H1 (cell line): ENCODE measurements at regions not wholly inside any gene's neighbourhood (a gene's known extent, or its start where the extent isn't known, plus 50 kb on each side); places are given as distances from the start of the nearest gene placed in this dataset.

Experiments used
- CTCF ChIA-PET: fragments of 300-600 bp; sonication (Branson Sonifier 250); formaldehyde crosslinking; loops from one replicate; lab custom pipeline; 2021; ENCODE audit not compliant: partially characterized antibody; lab: Charles Lee
- POLR2A ChIA-PET: fragments of 300-600 bp; sonication (Branson Sonifier 250); formaldehyde crosslinking; loops from one replicate; lab custom pipeline; 2021; ENCODE audit warnings: inconsistent platforms; ENCODE audit not compliant: partially characterized antibody; lab: Charles Lee
- DNase-seq, 2 experiments: peaks; one replicate each; pipeline versions ENCODE4 v3.0.0 to v3.0.0-alpha.2; 2010 to 2022; ENCODE audit warnings: low spot score in 2 of 2, low read depth in 1 of 2, mixed read lengths in 1 of 2
- FAIRE-seq: peaks from 2 replicates; lab custom pipeline; 2011; peaks lifted over from hg19 to GRCh38; lab: Jason Lieb, UNC
- H2AFZ ChIP-seq: 2 replicates; pipeline ENCODE4 v1.8.1; 2012; ENCODE audit warnings: low read length, inconsistent platforms
- H2AK5ac ChIP-seq: 2 replicates; pipeline ENCODE4 v1.6.1; 2013; ENCODE audit warnings: low read depth, low read length
- H2BK120ac ChIP-seq: replicated peaks from 2 replicates; pipeline ENCODE3; 2013; ENCODE audit warnings: low read depth, low read length, inconsistent platforms
- H2BK12ac ChIP-seq: 2 replicates; pipeline ENCODE4 v1.6.1; 2013; ENCODE audit warnings: low read depth, low read length
- H2BK15ac ChIP-seq: 2 replicates; pipeline ENCODE4 v1.6.1; 2013; ENCODE audit warnings: low read length
- H2BK20ac ChIP-seq: 2 replicates; pipeline ENCODE4 v1.6.1; 2013; ENCODE audit warnings: low read length
- H2BK5ac ChIP-seq: 2 replicates; pipeline ENCODE4 v1.6.1; 2013; ENCODE audit warnings: low read depth, low read length
- H3K14ac ChIP-seq: 2 replicates; pipeline ENCODE4 v1.6.1; 2013; ENCODE audit warnings: inconsistent platforms; ENCODE audit not compliant: insufficient read length
- H3K18ac ChIP-seq: 2 replicates; pipeline ENCODE4 v1.6.1; 2013; ENCODE audit warnings: low read length; ENCODE audit errors: extremely low read depth
- H3K23ac ChIP-seq: 2 replicates; pipeline ENCODE4 v1.6.1; 2013; ENCODE audit warnings: inconsistent platforms; ENCODE audit not compliant: insufficient read length
- H3K23me2 ChIP-seq: 2 replicates; pipeline ENCODE4 v1.6.1; 2013; ENCODE audit warnings: low read depth, low read length
- H3K27ac ChIP-seq: 2 replicates; pipeline ENCODE4 v1.6.1; 2011; ENCODE audit warnings: low read depth, low read length, inconsistent platforms
- H3K27me3 ChIP-seq, 4 experiments: replicated peaks in 1 of 4; 1 replicate in 1 of 4; 2 replicates in 3 of 4; pipeline versions ENCODE4 v1.6.1 to v1.8.1; 2011 to 2013; ENCODE audit warnings: low read length in 3 of 4, mild to moderate bottlenecking in 3 of 4, inconsistent platforms in 2 of 4, mixed read lengths in 2 of 4, moderate library complexity in 1 of 4; ENCODE audit not compliant: control insufficient read depth in 3 of 4, insufficient read depth in 3 of 4; ENCODE audit errors: extremely low read depth in 1 of 4
- H3K36me3 ChIP-seq, 4 experiments: 2 replicates each; pipeline versions ENCODE4 v1.6.1 to v1.8.1; 2011 to 2013; ENCODE audit warnings: mild to moderate bottlenecking in 4 of 4, low read length in 3 of 4, moderate library complexity in 2 of 4, control low read depth in 1 of 4, inconsistent platforms in 1 of 4; ENCODE audit not compliant: insufficient read depth in 4 of 4, control insufficient read depth in 2 of 4
- H3K4ac ChIP-seq: replicated peaks from 2 replicates; pipeline ENCODE3; 2013; ENCODE audit warnings: low read length, low read depth, mixed read lengths, inconsistent platforms; ENCODE audit not compliant: insufficient read length
- H3K4me1 ChIP-seq, 4 experiments: replicated peaks in 1 of 4; 1 replicate in 1 of 4; 2 replicates in 3 of 4; pipeline versions ENCODE4 v1.6.1 to v1.8.1; 2011 to 2013; ENCODE audit warnings: low read length in 3 of 4, inconsistent platforms in 2 of 4, mixed read lengths in 1 of 4; ENCODE audit not compliant: insufficient read depth in 4 of 4, control insufficient read depth in 3 of 4
- H3K4me2 ChIP-seq, 2 experiments: 2 replicates each; pipeline versions ENCODE4 v1.6.1 to v1.8.1; 2011 to 2013; ENCODE audit warnings: low read depth in 2 of 2, low read length in 2 of 2, control low read depth in 1 of 2, inconsistent platforms in 1 of 2, mild to moderate bottlenecking in 1 of 2; ENCODE audit not compliant: insufficient read depth in 1 of 2
- H3K4me3 ChIP-seq, 4 experiments: fragments of 200-600, 300-600 bp in 1 of 4; sonication (generic), shearing (Covaris generic), sonication (Bioruptor Twin) in 1 of 4; 2 replicates each; pipeline versions ENCODE4 v1.5.1 to v1.8.1; 2011 to 2016; ENCODE audit warnings: low read length in 4 of 4, low read depth in 3 of 4, control low read depth in 2 of 4, inconsistent platforms in 2 of 4, mild to moderate bottlenecking in 2 of 4, mixed read lengths in 1 of 4, moderate library complexity in 1 of 4; ENCODE audit not compliant: insufficient read depth in 2 of 4; ENCODE audit errors: extremely low read depth in 1 of 4
- H3K56ac ChIP-seq: replicated peaks from 2 replicates; pipeline ENCODE3; 2013; ENCODE audit warnings: low read depth, mild to moderate bottlenecking, mixed read lengths, low read length, inconsistent platforms; ENCODE audit not compliant: insufficient read length
- H3K79me1 ChIP-seq: 2 replicates; pipeline ENCODE4 v1.6.1; 2013; ENCODE audit warnings: low read depth, low read length, control low read depth
- H3K79me2 ChIP-seq, 2 experiments: 2 replicates each; pipeline versions ENCODE4 v1.6.1 to v1.8.1; 2012 to 2013; ENCODE audit warnings: low read length in 2 of 2, mild to moderate bottlenecking in 2 of 2, inconsistent platforms in 1 of 2; ENCODE audit not compliant: insufficient read depth in 2 of 2, control insufficient read depth in 1 of 2
- H3K9ac ChIP-seq, 4 experiments: replicated peaks in 1 of 4; 1 replicate in 1 of 4; 2 replicates in 3 of 4; pipeline versions ENCODE4 v1.6.1 to v1.8.1; 2011 to 2013; ENCODE audit warnings: low read depth in 3 of 4, low read length in 3 of 4, control low read depth in 2 of 4, mild to moderate bottlenecking in 2 of 4, moderate library complexity in 2 of 4, inconsistent platforms in 1 of 4; ENCODE audit errors: extremely low read depth in 1 of 4
- H3K9me3 ChIP-seq, 2 experiments: 2 replicates each; pipeline versions ENCODE4 v1.6.1 to v1.8.1; 2012 to 2013; ENCODE audit warnings: mild to moderate bottlenecking in 2 of 2, moderate library complexity in 2 of 2, control low read depth in 1 of 2, inconsistent platforms in 1 of 2, low read depth in 1 of 2, low read length in 1 of 2, mixed read lengths in 1 of 2; ENCODE audit not compliant: insufficient read depth in 2 of 2
- H4K20me1 ChIP-seq, 2 experiments: replicated peaks in 1 of 2; 2 replicates each; pipeline versions ENCODE3 to v1.8.1; 2011 to 2013; ENCODE audit warnings: inconsistent platforms in 2 of 2, low read length in 2 of 2, mild to moderate bottlenecking in 1 of 2; ENCODE audit not compliant: insufficient read depth in 2 of 2, control insufficient read depth in 1 of 2
- H4K5ac ChIP-seq: 2 replicates; pipeline ENCODE4 v1.6.1; 2013; ENCODE audit warnings: low read length, low read depth, mixed read lengths, inconsistent platforms; ENCODE audit not compliant: insufficient read length
- H4K8ac ChIP-seq: 2 replicates; pipeline ENCODE4 v1.8.0; 2013; ENCODE audit warnings: mild to moderate bottlenecking, moderate library complexity, low read length, inconsistent platforms; ENCODE audit not compliant: insufficient read depth; ENCODE audit errors: extremely low read depth
- H4K91ac ChIP-seq: replicated peaks from 2 replicates; pipeline ENCODE3; 2013; ENCODE audit warnings: low read length, mixed read lengths, inconsistent platforms; ENCODE audit not compliant: insufficient read length
- ASH2L ChIP-seq: fragments of 200-600, 300-600 bp; sonication (generic); IDR thresholded peaks from one replicate; pipeline ENCODE4 v1.7.1; 2017; ENCODE audit warnings: low read length
- ATF3 ChIP-seq: IDR thresholded peaks from 2 replicates; pipeline ENCODE4 v1.6.1; 2011; ENCODE audit warnings: low read depth, mild to moderate bottlenecking, low read length; ENCODE audit not compliant: insufficient read depth
- CBX8 ChIP-seq: fragments of 300-800, 300-1000 bp; sonication (generic); IDR thresholded peaks from 2 replicates; pipeline ENCODE4 v1.7.1; 2016; ENCODE audit warnings: low read depth, low read length, borderline replicate concordance
- CHD1 ChIP-seq: IDR thresholded peaks from 2 replicates; pipeline ENCODE4 v1.6.1; 2012; ENCODE audit warnings: low read depth, low read length, improper control_type of control experiment
- CREB1 ChIP-seq: IDR thresholded peaks from 2 replicates; pipeline ENCODE4 v1.6.1; 2012; ENCODE audit warnings: inconsistent platforms
- E2F6 ChIP-seq: IDR thresholded peaks from 2 replicates; pipeline ENCODE4 v1.6.1; 2012; ENCODE audit warnings: inconsistent platforms
- FOSL1 ChIP-seq: IDR thresholded peaks from 2 replicates; pipeline ENCODE4 v1.6.1; 2011; ENCODE audit warnings: mild to moderate bottlenecking, low read depth, low read length, moderate library complexity; ENCODE audit not compliant: insufficient read depth
- POLR2AphosphoS5 ChIP-seq: IDR thresholded peaks from 2 replicates; pipeline ENCODE4 v1.6.1; 2011; ENCODE audit warnings: low read depth, low read length
- SUZ12 ChIP-seq: fragments of 200-600 bp; sonication (generic); IDR thresholded peaks from 2 replicates; pipeline ENCODE4 v1.6.1; 2012; ENCODE audit warnings: mild to moderate bottlenecking, inconsistent platforms, low read length, moderate library complexity, mixed read lengths
- TBP ChIP-seq: IDR thresholded peaks from 2 replicates; pipeline ENCODE4 v1.6.1; 2011; ENCODE audit warnings: low read depth, low read length, improper control_type of control experiment
- ZNF274 ChIP-seq: IDR thresholded peaks from 2 replicates; pipeline ENCODE4 v1.7.0; 2012; ENCODE audit warnings: low read length, borderline replicate concordance; ENCODE audit errors: extremely low read depth
- WGBS, 2 experiments: shearing (Covaris generic) in 1 of 2; methylation state at CpG; one replicate each; pipeline versions ENCODE4 v1.1.6 to v1.1.7; 2013 to 2015; ENCODE audit warnings: low lambda C conversion rate in 2 of 2, mixed read lengths in 2 of 2, inconsistent platforms in 1 of 2, low coverage in 1 of 2, missing lambda C conversion rate in 1 of 2; ENCODE audit not compliant: insufficient replicate concordance in 2 of 2, insufficient coverage in 1 of 2, insufficient read length in 1 of 2; ENCODE audit errors: extremely low coverage in 1 of 2, missing lambda C conversion rate in 1 of 2; 5-methylcytosine and 5-hydroxymethylcytosine counted together
- TF ChIP-seq, protein P1 (sequence below): IDR thresholded peaks from 2 replicates; pipeline ENCODE4 v1.6.1; 2012; ENCODE audit warnings: inconsistent platforms

DNA sequence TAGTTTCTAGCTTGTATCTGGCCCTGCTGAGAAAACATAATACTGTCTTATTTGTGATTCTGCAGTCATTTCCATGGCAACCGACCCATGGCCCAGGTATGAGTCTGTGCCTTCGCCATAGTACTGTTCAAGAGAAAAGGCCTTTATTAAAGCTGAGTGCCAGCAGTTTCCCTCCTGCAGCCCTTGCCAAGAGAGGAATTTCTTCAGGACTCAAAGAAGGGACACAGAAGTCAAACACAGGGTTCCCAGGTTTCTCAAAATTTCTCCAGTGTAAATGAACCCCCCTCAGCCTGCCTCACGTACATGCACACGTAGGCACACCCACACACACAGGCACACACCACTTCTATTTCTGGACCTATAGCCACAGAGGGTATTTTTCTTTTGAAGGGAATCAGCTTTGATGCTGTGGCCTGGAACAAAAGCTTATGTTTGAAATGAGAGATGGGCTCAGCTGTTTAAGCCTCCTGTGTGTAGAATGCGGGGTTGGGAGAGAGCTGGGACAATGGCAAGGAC, 269.2 kb downstream of the PDCD6IP start:
- Histone ChIP-seq H3K4ac (no peak overlapping the region), H4K20me1 (no peaks in the 10 kb centered on the region), H3K9me3 (no peaks in the 10 kb centered on the region), H4K91ac (no peak overlapping the region), H2BK12ac (no peak overlapping the region), H3K18ac (no peak overlapping the region), H2BK120ac (no peak overlapping the region), H3K9ac (no peak overlapping the region), H2BK15ac (no peak overlapping the region), H4K8ac (no peak overlapping the region), H2BK20ac (no peak overlapping the region), H2AFZ (no peak overlapping the region), H3K56ac (no peak overlapping the region), H3K27ac (no peak overlapping the region), H3K79me2 (no peaks in the 10 kb centered on the region), H4K5ac (no peak overlapping the region), H3K23me2 (no peaks in the 10 kb centered on the region), H3K4me2 (no peak overlapping the region), H3K23ac (no peak overlapping the region), H3K79me1 (no peaks in the 10 kb centered on the region), H3K14ac (no peak overlapping the region), H3K4me1 (peaks cover 0 to 5% (median 3%) of the 10 kb centered on the region in 4 experiments; a peak in 3 of 7 replicates), H3K27me3 (no peaks in the 10 kb centered on the region), H3K4me3 (no peak overlapping the region), H2BK5ac (no peak overlapping the region), H2AK5ac (no peak overlapping the region), H3K36me3 (no peaks in the 10 kb centered on the region)
- DNase-seq (no peak), FAIRE-seq (no peak)
- WGBS, 2 experiments, result 68% methylated on average over 5 of the region's 5 CpGs; no CpG with 5 or more reads in 1 of the 2 experiments
- ChIA-PET CTCF (interaction anchor here (0.6 to 1.4 kb wide), 2 partner anchors 10 to 12 kb away, joined by 3 read pairs; no protein-coding TSS in a partner anchor), POLR2A (no interaction called here)
- TF ChIP-seq TBP (no peak), POLR2AphosphoS5 (no peak), ASH2L (no peak), CHD1 (no peak), CBX8 (no peak), ATF3 (no peak), CREB1 (no peak), E2F6 (no peak), ZNF274 (no peak), SUZ12 (no peak), FOSL1 (no peak)
- TF ChIP-seq, protein P1, sequence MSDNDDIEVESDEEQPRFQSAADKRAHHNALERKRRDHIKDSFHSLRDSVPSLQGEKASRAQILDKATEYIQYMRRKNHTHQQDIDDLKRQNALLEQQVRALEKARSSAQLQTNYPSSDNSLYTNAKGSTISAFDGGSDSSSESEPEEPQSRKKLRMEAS, result no peak
